ENCODE measurements at regions not wholly inside any gene's neighbourhood (a gene's known extent, or its start where the extent isn't known, plus 50 kb on each side); places are given as distances from the start of the nearest gene placed in this dataset.

- no peak for ATAC-seq
- H3K9me3 Mint-ChIP-seq, result peaks cover 11% of the 10 kb centered on the region
Measured at GRCh38 chr13:55087085-55087484, 2053.6 kb upstream of the PRR20A start.

GRCh38 chr13:55090612-55091011 is 2050.1 kb upstream of the PRR20A start:
- H3K36me3 Mint-ChIP-seq (ENCODE audit: low read depth), result no peaks in the 10 kb centered on the region
- CTCF ChIA-PET, result no interaction called here
- no peak overlapping the region for H3K4me3 Mint-ChIP-seq
- DNase-seq (no peak), ATAC-seq (no peak)
- no peak overlapping the region for H3K27ac Mint-ChIP-seq
- POLR2A ChIA-PET, result no interaction called here
- no peaks in the 10 kb centered on the region for H3K4me1 Mint-ChIP-seq (ENCODE audit: low read depth)
- intact Hi-C loops (cut with micrococcal nuclease), result no loop called here
- H3K27me3 Mint-ChIP-seq, result no peaks in the 10 kb centered on the region
- peaks cover 7% of the 10 kb centered on the region for H3K9me3 Mint-ChIP-seq
- TF ChIP-seq CTCF (IDR thresholded peaks at IDR 0.05), result no peak

More at GRCh38 chr13:55087085-55087484, 2053.6 kb upstream of the PRR20A start:
- no peaks in the 10 kb centered on the region for H3K27me3 Mint-ChIP-seq
- no peaks in the 10 kb centered on the region for H3K36me3 Mint-ChIP-seq (ENCODE audit: low read depth)
- ChIA-PET CTCF (no interaction called here), POLR2A (no interaction called here)
- intact Hi-C loops (cut with micrococcal nuclease), result no loop called here
- H3K4me3 Mint-ChIP-seq, result no peak overlapping the region
- H3K4me1 Mint-ChIP-seq (ENCODE audit: low read depth), result no peaks in the 10 kb centered on the region
- no peak overlapping the region for H3K27ac Mint-ChIP-seq
- DNase-seq, result no peak
- no peak for TF ChIP-seq CTCF (IDR thresholded peaks at IDR 0.05)

DNA sequence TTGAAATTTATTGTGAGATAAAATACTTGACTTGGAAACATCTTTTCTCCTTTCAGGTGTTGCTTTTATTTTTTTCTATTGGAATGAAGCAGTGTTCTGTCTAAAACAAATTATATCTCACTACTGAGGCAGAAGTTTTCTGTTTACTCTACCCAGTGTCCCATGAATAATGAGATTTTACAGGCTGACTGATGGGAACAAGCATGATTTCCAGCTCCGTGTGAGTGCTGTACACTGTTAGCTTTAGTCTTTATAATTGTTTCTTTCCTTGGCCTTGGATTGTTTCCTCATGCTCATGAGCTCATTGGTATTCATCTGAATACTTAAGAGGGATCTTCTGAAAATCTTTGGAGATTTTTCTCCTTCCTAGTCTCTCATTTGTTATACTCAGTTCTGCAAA is 2049.5 kb upstream of the PRR20A start:
- H3K4me1 Mint-ChIP-seq (ENCODE audit: low read depth), result no peaks in the 10 kb centered on the region
- CTCF ChIA-PET, result no interaction called here
- H3K4me3 Mint-ChIP-seq, result no peak overlapping the region
- peaks cover 7% of the 10 kb centered on the region for H3K9me3 Mint-ChIP-seq
- no peak for ATAC-seq
- H3K36me3 Mint-ChIP-seq (ENCODE audit: low read depth), result no peaks in the 10 kb centered on the region
- intact Hi-C loops (cut with micrococcal nuclease), result no loop called here
- no peak overlapping the region for H3K27ac Mint-ChIP-seq
- H3K27me3 Mint-ChIP-seq, result no peaks in the 10 kb centered on the region
- no peak for TF ChIP-seq CTCF (IDR thresholded peaks at IDR 0.05)
- no peak for DNase-seq
- POLR2A ChIA-PET, result no interaction called here

- peaks cover 10% of the 10 kb centered on the region for H3K9me3 Mint-ChIP-seq
- ChIA-PET POLR2A (no interaction called here), CTCF (no interaction called here)
- no peaks in the 10 kb centered on the region for H3K27me3 Mint-ChIP-seq
- H3K4me3 Mint-ChIP-seq, result no peak overlapping the region
- TF ChIP-seq CTCF (IDR thresholded peaks at IDR 0.05), result no peak
- no peaks in the 10 kb centered on the region for H3K36me3 Mint-ChIP-seq (ENCODE audit: low read depth)
- intact Hi-C loops (cut with micrococcal nuclease), result no loop called here
- DNase-seq (no peak), ATAC-seq (no peak)
- H3K4me1 Mint-ChIP-seq (ENCODE audit: low read depth), result no peaks in the 10 kb centered on the region
- no peak overlapping the region for H3K27ac Mint-ChIP-seq
Measured at GRCh38 chr13:55106509-55106908, 2034.2 kb upstream of the PRR20A start.

- no peak overlapping the region for H3K4me3 Mint-ChIP-seq
- ChIA-PET CTCF (no interaction called here), POLR2A (no interaction called here)
- no peaks in the 10 kb centered on the region for H3K27me3 Mint-ChIP-seq
- no peaks in the 10 kb centered on the region for H3K4me1 Mint-ChIP-seq (ENCODE audit: low read depth)
- H3K9me3 Mint-ChIP-seq, result peaks cover 12% of the 10 kb centered on the region
- no peak overlapping the region for H3K27ac Mint-ChIP-seq
- intact Hi-C loops (cut with micrococcal nuclease), result no loop called here
- ATAC-seq, result no peak
- no peak for DNase-seq
- H3K36me3 Mint-ChIP-seq (ENCODE audit: low read depth), result no peaks in the 10 kb centered on the region
- TF ChIP-seq CTCF (IDR thresholded peaks at IDR 0.05), result no peak
Measured at GRCh38 chr13:55120631-55121030, 2020.1 kb upstream of the PRR20A start.
